Ovary (tissue), 7 donors: ENCODE measurements at regions not wholly inside any gene's neighbourhood (a gene's known extent, or its start where the extent isn't known, plus 50 kb on each side); places are given as distances from the start of the nearest gene placed in this dataset.

ENCODE experiments used
- DNase-seq, 5 donors: peaks; one replicate each; pipeline ENCODE4 v3.0.0-alpha.2; 2019 to 2020
- H3K27ac ChIP-seq, 2 donors: fragments of 200-600 bp; one replicate each; pipeline versions ENCODE4 v1.5.1 to v1.8.0; 2019 to 2022
- H3K27me3 ChIP-seq: fragments of 200-600 bp; one replicate; pipeline ENCODE4 v1.8.0; 2022
- H3K36me3 ChIP-seq: fragments of 200-600 bp; sonication (generic); one replicate; pipeline ENCODE4 v1.5.1; 2019
- H3K4me1 ChIP-seq: one replicate; pipeline ENCODE4 v1.8.1; 2013; ENCODE audit warnings: mild to moderate bottlenecking, moderate library complexity; ENCODE audit not compliant: insufficient read depth
- H3K4me3 ChIP-seq: fragments of 200-600 bp; sonication (generic); one replicate; pipeline ENCODE4 v1.5.1; 2017
- H3K9me3 ChIP-seq, 2 donors: fragments of 200-600 bp in 1 of 2; sonication (generic) in 1 of 2; one replicate each; pipeline versions ENCODE4 v1.5.1 to v1.8.1; 2013 to 2019; ENCODE audit warnings: mild to moderate bottlenecking in 1 of 2, moderate library complexity in 1 of 2
- CTCF ChIP-seq, 3 donors: fragments of 450-650 bp in 2 of 3; fragments of 200-600 bp in 1 of 3; IDR thresholded peaks; one replicate each; pipeline versions ENCODE4 v1.5.1 to v1.8.0; 2016 to 2022; ENCODE audit warnings: antibody characterized with exemption in 3 of 3, mild to moderate bottlenecking in 1 of 3
- EP300 ChIP-seq: sonication (generic); formaldehyde crosslinking; IDR thresholded peaks from one replicate; pipeline ENCODE4 v1.6.1; 2017; ENCODE audit warnings: antibody characterized with exemption
- POLR2A ChIP-seq: fragments of 450-650 bp; IDR thresholded peaks from one replicate; pipeline ENCODE4 v1.6.1; 2017; ENCODE audit warnings: antibody characterized with exemption, mild to moderate bottlenecking, moderate library complexity
- WGBS, 3 donors: extraction: QIAGEN DNeasy Blood & Tissue Kit in 1 of 3; methylation state at CpG; one replicate each; pipeline versions ENCODE4 v1.1.5 to v1.1.7; 2013 to 2017; 5-methylcytosine and 5-hydroxymethylcytosine counted together
- intact Hi-C, 4 donors: fragments of 100-400 bp; cut with DNase I; formaldehyde crosslinking; loops; one replicate each; pipeline versions ENCODE4 v1.11.0 to v1.15.1; 2022 to 2023
- donor health status: DM: no; HTN: no; CAD: no; lungs with moderate emphysema.
- donor health status: DM: no; HTN: no; CAD: no.
- donor health status: Bipolar disorder and iron deficiency.
- donor health status: DM: no; HTN: no; CAD: no.
- donor health status: DM: yes; HTN: yes; CAD: no.

- H3K36me3 ChIP-seq, result no peaks in the 10 kb centered on the region
- no peaks in the 10 kb centered on the region for H3K27me3 ChIP-seq
- H3K4me1 ChIP-seq, result no peaks in the 10 kb centered on the region
- intact Hi-C loops, result loop anchor here in 1 of 4 donors (10.0 kb wide), 1 partner anchor 1408 kb away; no protein-coding TSS in a partner anchor
- no peak overlapping the region for H3K27ac ChIP-seq
- TF ChIP-seq EP300, result no peak
- no peak for TF ChIP-seq POLR2A
- TF ChIP-seq CTCF (IDR thresholded peaks at IDR 0.05), result no peak
- no peak for DNase-seq
- H3K9me3 ChIP-seq, result no peaks in the 10 kb centered on the region
- H3K4me3 ChIP-seq, result no peak overlapping the region
- 39 to 60% (median 42%) methylated on average over 4 of the region's 4 CpGs for WGBS, 3 donors
Observed at GRCh38 chr7:13286916-13287315, 599.5 kb downstream of the ARL4A start.

GRCh38 chr7:13288516-13288915 lies 601.1 kb downstream of the ARL4A start:
- H3K27me3 ChIP-seq, result no peaks in the 10 kb centered on the region
- TF ChIP-seq CTCF (IDR thresholded peaks at IDR 0.05), result no peak
- TF ChIP-seq POLR2A, result no peak
- no peak for TF ChIP-seq EP300
- DNase-seq, result no peak
- H3K36me3 ChIP-seq, result no peaks in the 10 kb centered on the region
- no peak overlapping the region for H3K4me3 ChIP-seq
- intact Hi-C loops, result loop anchor here in 1 of 4 donors (10.0 kb wide), 1 partner anchor 1406 kb away; no protein-coding TSS in a partner anchor
- H3K4me1 ChIP-seq, result no peaks in the 10 kb centered on the region
- no peaks in the 10 kb centered on the region for H3K9me3 ChIP-seq
- H3K27ac ChIP-seq, result no peak overlapping the region

GRCh38 chr7:13290975-13291374 lies 603.5 kb downstream of the ARL4A start:
- intact Hi-C loops, result no loop called here
- no peak for DNase-seq

GRCh38 chr7:13293264-13294002 lies 606.0 kb downstream of the ARL4A start:
- TF ChIP-seq POLR2A (no peak), EP300 (no peak), CTCF (IDR thresholded peaks at IDR 0.05) (no peak)

More at GRCh38 chr7:13290975-13291374, 603.5 kb downstream of the ARL4A start:
- Histone ChIP-seq H3K27ac (no peak overlapping the region), H3K4me3 (no peak overlapping the region), H3K27me3 (no peaks in the 10 kb centered on the region), H3K4me1 (no peaks in the 10 kb centered on the region), H3K36me3 (no peaks in the 10 kb centered on the region), H3K9me3 (no peaks in the 10 kb centered on the region)
- TF ChIP-seq EP300, result no peak
- no peak for TF ChIP-seq POLR2A
- no peak for TF ChIP-seq CTCF (IDR thresholded peaks at IDR 0.05)

More at GRCh38 chr7:13293264-13294002, 606.0 kb downstream of the ARL4A start:
- Histone ChIP-seq H3K4me3 (no peak overlapping the region), H3K9me3 (no peaks in the 10 kb centered on the region), H3K4me1 (no peaks in the 10 kb centered on the region), H3K36me3 (no peaks in the 10 kb centered on the region), H3K27me3 (no peaks in the 10 kb centered on the region), H3K27ac (no peak overlapping the region)
- 56 to 57% (median 56%) methylated on average over 2 of the region's 2 CpGs for WGBS, 3 donors
- intact Hi-C loops, result no loop called here
- no peak for DNase-seq
